ENCODE measurements at regions not wholly inside any gene's neighbourhood (a gene's known extent, or its start where the extent isn't known, plus 50 kb on each side); places are given as distances from the start of the nearest gene placed in this dataset. TPM values are rescaled to one million over a fixed set of nuclear protein-coding genes. Genes with fewer than 3 reads are reported as not detected.
"Not testable (repeated sequence)": the region's sequence is repeated elsewhere in the genome, so short reads cannot be mapped to it uniquely, and the experiment has no call there.

GRCh38 chr12:56872366-56872765 lies 61.8 kb downstream of the SDR9C7 start:
- DNase-seq, result no peak

GRCh38 chr12:56867216-56867615 lies 67.0 kb downstream of the SDR9C7 start:
- DNase-seq, result no peak

GRCh38 chr12:56866493-56866892 lies 67.7 kb downstream of the SDR9C7 start:
- DNase-seq, result no peak

DNA sequence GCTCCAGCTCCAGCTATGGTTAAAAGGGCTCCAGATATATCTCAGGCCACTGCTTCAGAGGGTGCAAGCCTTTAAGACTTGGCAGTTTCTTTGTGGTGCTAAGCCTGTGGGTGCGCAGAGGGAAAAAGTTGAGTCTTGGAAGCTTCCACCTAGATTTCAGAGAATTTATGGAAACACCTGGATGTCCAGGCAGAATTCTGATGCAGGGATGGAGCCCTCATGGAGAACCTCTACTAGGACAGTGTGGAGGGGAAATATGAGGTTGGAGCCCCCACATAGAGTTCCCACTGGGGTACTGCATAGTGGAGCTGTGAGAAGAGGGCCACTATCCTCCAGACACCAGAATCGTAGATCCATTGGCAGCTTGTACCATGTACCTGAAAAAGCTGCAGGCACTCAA lies 69.9 kb downstream of the SDR9C7 start:
- DNase-seq, result no peak

DNA sequence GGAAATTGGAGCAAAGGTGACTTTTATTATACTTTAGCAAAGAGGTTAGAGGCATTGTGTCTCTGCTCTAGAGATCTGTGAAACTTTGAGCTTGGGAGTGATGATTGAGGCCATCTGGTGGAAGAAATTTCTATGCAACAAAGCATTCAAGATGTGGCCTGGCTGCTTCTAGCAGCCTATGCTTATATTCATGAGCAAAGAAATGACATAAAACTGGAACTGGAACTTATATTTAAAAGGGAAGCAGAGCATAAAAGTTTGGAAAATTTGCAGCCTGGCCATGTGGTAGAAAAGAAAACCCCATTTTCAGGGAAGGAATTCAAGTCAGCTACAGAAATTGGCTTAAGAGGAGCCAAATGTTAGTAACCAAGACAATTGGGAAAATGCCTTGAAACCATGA lies 70.4 kb downstream of the SDR9C7 start:
- no peak for DNase-seq

- no peak for DNase-seq
These were observed 71.9 kb downstream of the SDR9C7 start for GRCh38 chr12:56862264-56862663.

DNA sequence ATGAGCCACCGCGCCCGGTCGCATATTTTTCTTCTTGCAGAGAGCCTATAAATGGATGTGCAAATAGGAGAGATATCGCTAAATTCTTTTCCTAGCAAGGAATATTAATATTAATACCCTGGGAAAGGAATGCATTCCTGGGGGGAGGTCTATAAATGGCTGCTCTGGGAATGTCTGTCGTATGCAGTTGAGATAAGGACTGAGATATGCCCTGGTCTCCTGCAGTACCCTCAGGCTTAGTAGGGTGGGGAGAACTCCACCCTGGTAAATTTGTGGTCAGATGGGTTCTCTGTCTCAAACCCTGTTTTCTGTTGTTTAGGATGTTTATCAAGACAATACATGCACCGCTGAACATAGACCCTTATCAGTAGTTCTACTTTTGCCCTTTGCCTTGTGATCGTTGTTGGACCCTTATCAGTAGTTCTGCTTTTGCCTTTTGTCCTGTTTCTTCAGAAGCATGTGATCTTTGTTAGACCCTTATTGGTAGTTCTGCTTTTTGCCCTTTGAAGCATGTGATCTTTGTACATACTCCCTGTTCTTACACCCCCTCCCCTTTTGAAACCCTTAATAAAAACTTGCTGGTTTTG lies 80.7 kb downstream of the SDR9C7 start:
- not testable (repeated sequence) for DNase-seq

- no peak for DNase-seq
These were observed 82.7 kb downstream of the SDR9C7 start for GRCh38 chr12:56851462-56851861.

DNA sequence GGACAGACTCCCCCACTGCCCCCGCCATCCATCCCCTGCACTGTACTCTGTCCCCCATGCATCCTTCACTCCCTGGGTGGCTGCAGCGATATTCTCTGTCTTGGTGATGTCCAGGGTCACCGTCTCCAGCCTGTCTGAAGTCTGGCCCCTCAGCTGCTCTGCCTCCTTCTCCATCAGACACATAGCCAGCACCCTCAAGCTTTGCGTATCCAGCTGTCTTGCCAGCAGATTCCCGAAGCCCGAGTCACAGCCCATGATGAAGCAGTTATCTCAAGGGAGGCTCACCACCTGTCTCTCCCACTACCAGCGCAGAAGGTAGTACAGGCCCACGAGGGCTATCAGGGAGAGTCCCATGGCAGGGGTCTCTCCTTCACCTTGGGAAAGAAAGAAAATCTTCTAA lies 77.8 kb downstream of the HSD17B6 start:
- no peak for DNase-seq

- DNase-seq, result peak; percentile 6
These were observed 76.8 kb downstream of the HSD17B6 start for GRCh38 chr12:56839915-56840325.

DNA sequence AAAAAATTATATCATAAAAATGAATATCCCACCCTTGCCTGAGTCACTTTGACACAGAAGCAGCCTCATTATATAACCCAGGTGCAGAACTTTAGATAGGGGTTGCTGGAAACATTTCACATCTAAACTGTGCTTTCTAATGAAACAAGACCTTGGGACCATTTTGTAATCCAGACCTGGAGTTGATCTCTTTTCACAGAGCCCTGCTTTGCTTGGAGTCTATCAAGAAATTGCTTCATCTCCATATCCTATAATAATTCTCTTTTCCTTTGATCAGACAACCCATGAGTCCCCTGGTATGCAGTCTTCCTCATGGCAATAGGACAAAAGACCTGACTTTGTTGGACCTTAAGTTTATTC lies 76.3 kb downstream of the HSD17B6 start:
- no peak for DNase-seq

DNA sequence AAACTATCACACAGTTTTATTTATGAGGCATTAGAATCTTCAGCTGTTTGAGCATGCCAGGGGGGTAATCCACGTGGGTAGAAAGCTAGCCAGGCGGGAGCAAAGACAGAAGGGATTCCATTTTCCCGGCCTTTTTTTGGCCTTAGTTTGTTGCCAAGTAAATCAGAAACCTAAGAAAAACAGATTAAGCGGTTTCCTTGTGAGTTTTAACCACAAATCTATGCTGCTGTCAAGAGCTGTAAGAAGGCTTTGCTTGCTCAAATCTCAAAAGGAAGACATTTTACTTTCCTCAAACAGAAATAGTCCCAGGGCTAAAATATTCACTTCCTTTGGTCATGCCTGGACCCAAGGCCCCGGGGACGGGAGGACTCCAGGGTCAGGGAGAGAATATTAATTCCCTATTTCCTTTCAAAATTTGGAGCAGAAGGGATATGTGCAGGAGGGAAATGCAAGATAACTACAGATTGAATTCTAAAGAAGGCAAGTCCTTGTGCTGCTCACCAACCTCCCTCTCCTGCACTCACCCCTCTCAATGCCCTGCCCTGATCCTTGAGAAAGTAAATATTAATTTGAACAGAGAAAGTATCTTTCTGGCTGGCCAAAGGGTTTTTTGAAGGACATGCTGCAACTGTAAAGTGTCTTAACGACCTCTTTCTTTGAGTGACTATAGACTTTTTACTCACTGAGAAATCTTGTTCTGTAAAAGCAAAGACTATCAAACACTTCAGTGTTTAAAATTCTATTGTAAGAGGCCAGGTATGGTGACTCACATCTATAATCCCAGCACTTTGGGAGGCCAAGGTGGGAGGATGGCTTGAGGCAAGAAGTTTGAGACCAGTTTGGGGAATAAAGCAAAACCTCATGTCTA lies 75.7 kb downstream of the HSD17B6 start:
- DNase-seq, result no peak

Small RNA genes in the stretch of these regions (small RNA-seq; reads per million reads assigned to genes)
- gene AC121758.2 (not detected), gene RF00554 (not detected)
